Immature natural killer cell (primary cell): ENCODE measurements at regions not wholly inside any gene's neighbourhood (a gene's known extent, or its start where the extent isn't known, plus 50 kb on each side); places are given as distances from the start of the nearest gene placed in this dataset.

Experiments used
- DNase-seq, 3 donors: peaks; one replicate each; pipeline ENCODE4 v3.0.0; 2022; ENCODE audit warnings: mixed read lengths in 1 of 3
- H3K27ac Mint-ChIP-seq, 6 donors: one replicate each; pipeline ENCODE4 v1.8.0; 2020; ENCODE audit warnings: mixed read lengths in 6 of 6, mild to moderate bottlenecking in 5 of 6, inconsistent platforms in 4 of 6, moderate library complexity in 3 of 6
- H3K27me3 Mint-ChIP-seq, 3 donors: one replicate each; pipeline ENCODE4 v1.8.0; 2020 to 2021; ENCODE audit warnings: low read depth in 3 of 3, mild to moderate bottlenecking in 3 of 3, mixed read lengths in 3 of 3, moderate library complexity in 3 of 3, inconsistent platforms in 1 of 3
- H3K36me3 Mint-ChIP-seq, 3 donors: one replicate each; pipeline ENCODE4 v1.8.0; 2020; ENCODE audit warnings: mixed read lengths in 3 of 3, inconsistent platforms in 2 of 3, mild to moderate bottlenecking in 2 of 3
- H3K4me1 Mint-ChIP-seq, 2 donors: one replicate each; pipeline ENCODE4 v1.8.0; 2020; ENCODE audit warnings: inconsistent platforms in 2 of 2, mild to moderate bottlenecking in 2 of 2, mixed read lengths in 2 of 2, moderate library complexity in 1 of 2
- H3K4me3 Mint-ChIP-seq, 5 donors: one replicate each; pipeline ENCODE4 v1.8.0; 2020; ENCODE audit warnings: mild to moderate bottlenecking in 5 of 5, mixed read lengths in 5 of 5, inconsistent platforms in 3 of 5, moderate library complexity in 3 of 5
- H3K9me3 Mint-ChIP-seq, 6 donors: one replicate each; pipeline ENCODE4 v1.8.0; 2020; ENCODE audit warnings: mild to moderate bottlenecking in 6 of 6, mixed read lengths in 6 of 6, inconsistent platforms in 4 of 6, moderate library complexity in 3 of 6

DNA sequence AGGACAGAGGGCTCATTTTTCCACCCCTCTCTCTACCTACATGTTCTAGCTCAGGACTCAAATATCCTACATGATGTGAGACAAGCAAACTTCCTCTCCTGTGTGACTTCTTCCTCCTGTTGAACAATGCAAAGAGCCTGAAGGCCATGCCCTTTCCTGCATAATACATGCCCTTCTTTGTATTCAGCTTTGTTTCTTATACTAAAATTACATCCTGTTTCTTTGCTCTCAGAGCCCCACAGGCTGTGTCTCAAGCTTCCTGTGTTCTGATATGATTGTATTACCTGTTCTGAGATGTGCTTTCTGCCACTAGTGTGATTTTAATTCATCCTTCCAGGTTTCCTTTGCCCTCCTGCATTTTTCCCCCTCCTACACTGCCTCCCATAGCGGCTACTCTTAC, 166.4 kb upstream of the AFF2 start:
- no peaks in the 10 kb centered on the region for H3K36me3 Mint-ChIP-seq
- peak overlapping the region in 1 of 6 donors; percentile 58 for H3K27ac Mint-ChIP-seq
- no peak overlapping the region for H3K4me3 Mint-ChIP-seq
- peaks cover 0 to 2% of the 10 kb centered on the region in 2 donors for H3K4me1 Mint-ChIP-seq
- DNase-seq = no peak
- peaks cover 0 to 12% (median 0%) of the 10 kb centered on the region in 3 donors for H3K27me3 Mint-ChIP-seq
- no peaks in the 10 kb centered on the region for H3K9me3 Mint-ChIP-seq

- no peak overlapping the region for H3K4me3 Mint-ChIP-seq
- peaks cover 0 to 9% (median 3%) of the 10 kb centered on the region in 3 donors for H3K27me3 Mint-ChIP-seq
- H3K9me3 Mint-ChIP-seq = no peaks in the 10 kb centered on the region
- peaks cover 0 to 2% of the 10 kb centered on the region in 2 donors for H3K4me1 Mint-ChIP-seq
- no peak overlapping the region for H3K27ac Mint-ChIP-seq
- no peak for DNase-seq
- H3K36me3 Mint-ChIP-seq = no peaks in the 10 kb centered on the region
Observed at GRCh38 chrX:148337873-148338272, 162.5 kb upstream of the AFF2 start.

DNA sequence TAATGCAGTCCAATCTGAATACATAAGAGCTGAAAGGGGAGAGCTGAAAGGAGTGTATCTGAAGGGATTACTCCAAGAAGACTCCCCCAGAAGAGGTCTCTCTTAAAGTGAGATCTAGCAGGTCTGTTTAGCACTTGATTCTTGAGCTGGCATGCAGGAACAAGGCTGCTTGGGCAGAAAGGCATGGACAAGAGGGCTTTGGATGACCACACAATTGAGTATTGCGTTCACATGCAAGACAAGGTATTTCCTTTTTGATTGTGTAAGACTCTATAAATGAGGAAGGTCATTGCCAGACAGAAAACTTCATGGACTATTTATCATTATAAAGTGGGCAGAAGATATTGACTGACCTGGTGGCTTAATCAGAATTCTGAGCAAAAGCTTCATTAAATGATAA, 145.5 kb upstream of the AFF2 start:
- Mint-ChIP-seq H3K27ac (no peak overlapping the region), H3K9me3 (peaks cover 0 to 4% (median under 1%) of the 10 kb centered on the region in 6 donors), H3K4me1 (no peaks in the 10 kb centered on the region), H3K36me3 (no peaks in the 10 kb centered on the region), H3K4me3 (no peak overlapping the region), H3K27me3 (peaks cover 0 to 2% (median 0%) of the 10 kb centered on the region in 3 donors)
- DNase-seq = no peak

- peaks cover 0 to 2% (median 0%) of the 10 kb centered on the region in 3 donors for H3K27me3 Mint-ChIP-seq
- no peaks in the 10 kb centered on the region for H3K4me1 Mint-ChIP-seq
- no peak overlapping the region for H3K27ac Mint-ChIP-seq
- H3K9me3 Mint-ChIP-seq = no peaks in the 10 kb centered on the region
- no peaks in the 10 kb centered on the region for H3K36me3 Mint-ChIP-seq
- no peak for DNase-seq
- H3K4me3 Mint-ChIP-seq = no peak overlapping the region
Observed at GRCh38 chrX:148361641-148362040, 138.8 kb upstream of the AFF2 start.

DNA sequence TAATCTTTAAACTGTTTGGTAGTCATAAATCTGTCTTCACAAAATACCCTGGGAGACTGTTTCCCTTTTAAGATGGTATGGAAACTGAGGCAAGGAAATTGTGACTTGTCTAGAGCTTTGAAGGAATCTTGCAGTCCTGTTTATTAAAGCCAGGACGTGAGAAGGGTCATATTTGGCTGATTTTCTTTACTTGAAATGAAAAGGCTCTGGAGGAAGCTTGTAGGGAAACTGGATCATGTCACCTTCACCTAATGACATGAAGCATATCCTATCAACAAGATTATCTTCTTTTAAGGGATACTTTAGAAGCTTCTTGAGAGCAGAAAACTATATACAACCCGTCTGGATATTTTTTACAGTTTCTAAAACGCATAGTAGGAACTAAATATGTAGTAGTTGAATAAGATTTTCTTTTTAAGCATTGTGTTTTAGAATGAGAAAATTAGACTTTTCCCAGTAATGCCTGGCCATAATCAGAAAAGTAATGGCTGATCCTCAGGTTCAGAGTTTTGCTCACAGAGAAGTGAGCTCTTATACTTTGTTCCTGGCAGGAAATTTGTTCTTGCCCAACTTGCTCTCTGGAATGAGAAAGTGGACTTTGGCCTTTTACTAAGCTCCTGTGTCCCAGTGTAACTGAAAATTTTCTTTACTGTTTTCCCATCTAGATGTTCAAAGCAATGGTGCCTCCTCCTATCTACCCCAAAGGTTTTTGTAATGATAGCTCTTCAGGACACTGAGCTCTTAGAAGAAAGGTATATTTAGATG, 136.8 kb upstream of the AFF2 start:
- H3K27me3 Mint-ChIP-seq = peaks cover 0 to 5% (median 0%) of the 10 kb centered on the region in 3 donors
- no peak for DNase-seq
- no peaks in the 10 kb centered on the region for H3K4me1 Mint-ChIP-seq
- H3K4me3 Mint-ChIP-seq = no peak overlapping the region
- H3K9me3 Mint-ChIP-seq = no peaks in the 10 kb centered on the region
- no peaks in the 10 kb centered on the region for H3K36me3 Mint-ChIP-seq
- no peak overlapping the region for H3K27ac Mint-ChIP-seq

DNA sequence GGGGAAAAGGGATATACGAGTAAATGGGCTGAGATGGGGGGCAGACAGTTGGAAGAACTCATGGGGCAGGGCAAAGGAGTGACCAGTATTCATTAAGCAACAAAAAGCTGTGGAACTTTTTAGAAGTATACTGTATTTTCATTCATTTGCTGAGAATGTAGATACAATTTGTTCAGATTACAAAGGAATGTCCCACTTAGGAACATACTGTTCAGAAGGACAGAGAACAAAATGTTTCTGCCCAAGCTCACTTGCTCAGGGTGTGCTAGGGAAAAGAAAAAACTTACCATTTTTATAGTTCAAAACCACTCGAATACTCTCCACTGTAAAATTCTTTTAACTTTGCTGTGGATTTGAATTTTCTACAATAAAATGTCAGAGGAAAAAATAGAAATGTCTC, 135.2 kb upstream of the AFF2 start:
- Mint-ChIP-seq H3K27ac (no peak overlapping the region), H3K4me1 (no peaks in the 10 kb centered on the region), H3K36me3 (no peaks in the 10 kb centered on the region), H3K27me3 (peaks cover 0 to 5% (median 0%) of the 10 kb centered on the region in 3 donors), H3K4me3 (no peak overlapping the region), H3K9me3 (no peaks in the 10 kb centered on the region)
- DNase-seq = no peak

GRCh38 chrX:148371291-148371690, 129.1 kb upstream of the AFF2 start:
- no peak overlapping the region for H3K27ac Mint-ChIP-seq
- no peaks in the 10 kb centered on the region for H3K36me3 Mint-ChIP-seq
- no peak for DNase-seq
- no peak overlapping the region for H3K4me3 Mint-ChIP-seq
- H3K9me3 Mint-ChIP-seq = no peaks in the 10 kb centered on the region
- H3K4me1 Mint-ChIP-seq = no peaks in the 10 kb centered on the region
- H3K27me3 Mint-ChIP-seq = peaks cover 0 to 5% (median 0%) of the 10 kb centered on the region in 3 donors

DNA sequence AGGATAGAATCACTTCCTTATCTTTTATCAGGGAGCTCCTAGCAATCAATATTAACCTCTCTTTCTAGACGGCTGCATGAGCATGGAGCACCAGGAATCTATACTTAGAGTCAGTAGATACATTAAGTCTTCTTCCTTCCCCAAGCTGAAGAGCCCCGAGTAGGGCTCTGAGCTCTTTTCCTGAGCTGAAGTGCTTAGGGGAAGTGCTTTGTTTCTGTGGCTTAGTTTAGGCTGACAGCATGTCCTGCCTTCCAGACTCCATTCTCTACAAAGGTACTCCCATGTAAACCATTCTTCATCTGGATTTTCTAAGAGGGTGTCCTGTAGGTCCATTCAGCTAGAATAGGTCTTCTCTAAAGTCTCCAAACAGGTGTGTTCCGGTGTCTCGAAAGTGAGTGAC, 127.5 kb upstream of the AFF2 start:
- peaks cover 0 to under 1% (median 0%) of the 10 kb centered on the region in 3 donors for H3K27me3 Mint-ChIP-seq
- no peaks in the 10 kb centered on the region for H3K4me1 Mint-ChIP-seq
- H3K4me3 Mint-ChIP-seq = no peak overlapping the region
- no peak for DNase-seq
- no peaks in the 10 kb centered on the region for H3K9me3 Mint-ChIP-seq
- H3K36me3 Mint-ChIP-seq = no peaks in the 10 kb centered on the region
- no peak overlapping the region for H3K27ac Mint-ChIP-seq

- Mint-ChIP-seq H3K9me3 (no peaks in the 10 kb centered on the region), H3K27me3 (peaks cover 0 to 3% (median 0%) of the 10 kb centered on the region in 3 donors), H3K27ac (no peak overlapping the region), H3K36me3 (no peaks in the 10 kb centered on the region), H3K4me1 (peaks cover 19 to 20% of the 10 kb centered on the region in 2 donors), H3K4me3 (no peak overlapping the region)
- no peak for DNase-seq
Observed at GRCh38 chrX:148376342-148376741, 124.1 kb upstream of the AFF2 start.

DNA sequence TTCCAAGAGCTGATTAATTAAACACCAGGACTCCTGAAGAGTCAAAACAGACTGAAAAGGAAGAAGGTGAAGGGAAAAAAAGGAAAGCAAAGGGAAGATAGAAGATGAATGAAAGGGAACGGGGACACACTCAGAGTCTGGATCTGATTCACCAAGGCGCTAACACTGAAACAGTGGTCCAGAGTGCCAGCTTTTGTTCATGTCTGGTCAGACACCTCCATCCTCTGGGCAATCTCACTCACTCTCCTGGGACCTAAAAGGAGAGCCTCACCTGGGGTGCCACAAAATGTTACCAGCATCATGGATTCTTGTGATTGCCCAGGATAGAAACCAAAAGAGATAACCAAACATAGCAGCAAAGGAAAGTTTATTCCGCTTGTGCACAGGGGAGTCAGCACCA, 120.3 kb upstream of the AFF2 start:
- Mint-ChIP-seq H3K27me3 (peaks cover 0 to 3% (median 0%) of the 10 kb centered on the region in 3 donors), H3K9me3 (no peaks in the 10 kb centered on the region), H3K27ac (peak overlapping the region; percentile 88 to 94 (median 90)), H3K4me3 (peak overlapping the region; percentile 70 to 91 (median 85)), H3K36me3 (no peaks in the 10 kb centered on the region), H3K4me1 (peaks cover 31% of the 10 kb centered on the region in 2 donors)
- DNase-seq = no peak

GRCh38 chrX:148380650-148381561, 119.5 kb upstream of the AFF2 start:
- Mint-ChIP-seq H3K9me3 (no peaks in the 10 kb centered on the region), H3K27ac (peak overlapping the region; percentile 88 to 94 (median 90)), H3K36me3 (no peaks in the 10 kb centered on the region), H3K27me3 (peaks cover 0 to 3% (median 1%) of the 10 kb centered on the region in 3 donors), H3K4me1 (peaks cover 31% of the 10 kb centered on the region in 2 donors), H3K4me3 (peak overlapping the region; percentile 83 to 91 (median 85))
- peak; percentile 48 to 64 (median 51) for DNase-seq

GRCh38 chrX:148381603-148382002, 118.8 kb upstream of the AFF2 start:
- Mint-ChIP-seq H3K4me3 (peak overlapping the region; percentile 83 to 91 (median 85)), H3K27me3 (peaks cover 0 to 3% (median 1%) of the 10 kb centered on the region in 3 donors), H3K36me3 (no peaks in the 10 kb centered on the region), H3K27ac (peak overlapping the region; percentile 88 to 94 (median 90)), H3K9me3 (no peaks in the 10 kb centered on the region), H3K4me1 (peaks cover 31% of the 10 kb centered on the region in 2 donors)
- peak in 2 of 3 donors; percentile 19 to 27 for DNase-seq

GRCh38 chrX:148382983-148383382, 117.4 kb upstream of the AFF2 start:
- H3K27me3 Mint-ChIP-seq = peaks cover 0 to 6% (median 1%) of the 10 kb centered on the region in 3 donors
- no peaks in the 10 kb centered on the region for H3K36me3 Mint-ChIP-seq
- no peak overlapping the region for H3K4me3 Mint-ChIP-seq
- H3K4me1 Mint-ChIP-seq = peaks cover 31% of the 10 kb centered on the region in 2 donors
- no peak for DNase-seq
- no peaks in the 10 kb centered on the region for H3K9me3 Mint-ChIP-seq
- peak overlapping the region in 1 of 6 donors; percentile 89 for H3K27ac Mint-ChIP-seq

- no peak overlapping the region for H3K4me3 Mint-ChIP-seq
- no peak for DNase-seq
Observed at GRCh38 chrX:148385471-148385870, 114.9 kb upstream of the AFF2 start.

More at GRCh38 chrX:148385471-148385870, 114.9 kb upstream of the AFF2 start:
- Mint-ChIP-seq H3K36me3 (no peaks in the 10 kb centered on the region), H3K4me1 (peaks cover 19 to 21% of the 10 kb centered on the region in 2 donors), H3K27me3 (peaks cover 1 to 9% (median 2%) of the 10 kb centered on the region in 3 donors), H3K27ac (no peak overlapping the region), H3K9me3 (no peaks in the 10 kb centered on the region)
